RPMI7951 (cell line): ENCODE measurements at regions not wholly inside any gene's neighbourhood (a gene's known extent, or its start where the extent isn't known, plus 50 kb on each side); places are given as distances from the start of the nearest gene placed in this dataset.
"Not testable (repeated sequence)": the region's sequence is repeated elsewhere in the genome, so short reads cannot be mapped to it uniquely, and the experiment has no call there.

ENCODE experiments used
- DNase-seq: peaks from one replicate; pipeline ENCODE4 v3.0.0-alpha.2; 2012; ENCODE audit warnings: low read depth

GRCh38 chrX:155819966-155820491 lies 61.1 kb upstream of the VAMP7 start:
- DNase-seq: peak; percentile 78

DNA sequence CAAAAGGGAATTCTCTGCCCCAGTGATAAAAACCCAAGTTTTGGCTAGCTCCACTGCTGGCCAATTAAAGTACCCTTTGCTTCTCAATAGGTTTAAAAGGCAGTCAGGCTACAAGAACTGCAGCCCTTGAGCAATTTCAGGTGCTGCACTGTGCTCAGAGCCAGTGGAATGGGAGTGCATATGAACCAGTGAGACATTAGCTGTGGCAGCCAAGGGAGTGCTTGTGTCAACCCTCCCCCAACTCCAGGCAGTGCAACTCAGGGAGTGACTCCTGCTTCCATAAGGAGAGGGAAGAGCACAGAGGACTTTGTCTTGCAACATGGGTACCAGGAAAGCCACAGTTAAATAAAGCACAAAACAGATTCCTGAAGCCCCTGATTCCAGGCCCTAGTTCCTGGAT lies 61.6 kb upstream of the VAMP7 start:
- peak; percentile 1 for DNase-seq

DNA sequence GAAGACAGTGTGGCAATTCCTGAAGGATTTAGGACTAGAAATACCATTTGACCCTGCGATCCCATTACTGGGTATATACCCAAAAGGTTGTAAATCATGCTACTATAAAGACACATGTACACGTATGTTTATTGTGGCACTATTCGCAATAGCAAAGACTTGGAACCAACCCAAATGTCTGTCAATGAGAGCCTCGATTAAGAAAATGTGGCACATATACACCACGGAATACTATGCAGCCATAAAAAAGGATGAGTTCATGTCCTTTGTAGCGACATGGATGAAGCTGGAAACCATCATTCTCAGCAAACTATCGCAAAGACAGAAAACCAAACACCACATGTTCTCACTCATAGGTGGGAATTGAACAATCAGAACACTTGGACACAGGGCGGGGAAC lies 66.8 kb upstream of the VAMP7 start:
- DNase-seq: not testable (repeated sequence)

DNA sequence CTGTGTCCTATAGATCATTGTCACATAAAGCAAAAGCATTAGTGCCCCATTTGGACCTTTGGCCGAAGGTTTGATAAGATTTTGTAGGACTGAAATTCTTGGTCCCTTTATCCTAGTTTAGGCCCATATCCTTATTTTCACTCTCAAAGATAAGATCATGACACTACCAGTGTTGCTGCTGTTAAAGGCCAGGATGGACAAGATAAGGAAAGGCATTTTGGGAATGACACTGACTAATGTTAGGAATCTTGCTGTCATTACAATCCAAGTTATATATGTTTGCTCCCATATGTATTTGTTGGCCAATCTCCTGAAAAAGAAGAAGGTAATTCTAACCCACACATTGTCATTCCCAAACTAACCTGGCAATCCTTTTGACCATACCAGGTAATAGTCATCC lies 101.3 kb upstream of the VAMP7 start:
- no peak for DNase-seq

DNA sequence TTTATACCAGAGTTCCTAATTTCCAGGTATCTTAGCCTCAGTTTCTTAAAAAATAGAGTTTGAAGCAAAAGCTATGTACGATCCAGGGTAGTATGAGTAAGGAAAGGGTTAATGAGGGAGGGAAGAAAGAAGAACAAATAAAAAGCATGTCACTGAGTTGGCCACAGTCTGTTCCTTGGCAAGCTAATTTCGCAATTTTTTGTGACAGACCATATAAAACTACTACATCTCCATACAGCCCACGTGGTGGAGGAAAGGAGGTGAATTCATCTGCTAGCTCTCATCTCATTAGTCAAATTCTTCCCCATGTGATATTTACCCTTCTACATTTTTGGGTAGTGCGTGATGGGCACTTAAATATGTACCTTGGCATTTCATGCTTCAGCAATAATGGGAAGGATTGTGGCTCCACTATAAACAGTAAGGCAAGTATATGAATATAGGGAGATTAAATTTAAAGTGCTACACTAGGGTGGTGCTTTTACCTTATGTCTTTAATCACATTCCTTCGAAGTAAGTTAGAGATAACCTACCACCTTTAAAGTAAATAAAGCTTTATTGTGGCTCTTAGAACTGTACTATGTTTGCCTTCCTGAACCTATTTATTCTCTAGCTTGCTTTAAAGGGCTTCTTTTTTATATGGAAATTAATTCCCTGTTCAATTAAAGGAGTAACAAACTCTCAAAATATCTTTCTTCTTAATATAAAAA lies 102.1 kb upstream of the VAMP7 start:
- no peak for DNase-seq

DNA sequence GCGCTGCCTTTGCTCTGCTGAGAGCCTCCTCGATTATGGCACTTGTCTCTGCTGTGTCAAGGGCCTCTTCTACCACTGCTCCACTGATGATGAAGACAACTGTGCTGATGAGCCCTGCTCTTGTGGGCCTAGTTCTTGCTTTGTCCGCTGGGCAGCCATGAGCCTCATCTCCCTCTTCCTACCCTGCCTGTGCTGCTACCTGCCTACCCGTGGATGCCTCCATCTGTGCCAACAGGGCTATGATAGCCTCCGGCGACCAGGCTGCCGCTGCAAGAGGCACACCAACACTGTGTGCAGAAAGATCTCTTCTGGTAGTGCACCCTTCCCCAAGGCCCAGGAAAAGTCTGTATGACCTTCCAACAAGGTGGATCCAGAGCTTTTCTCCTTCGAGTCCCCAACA lies 106.8 kb upstream of the VAMP7 start:
- no peak for DNase-seq

DNA sequence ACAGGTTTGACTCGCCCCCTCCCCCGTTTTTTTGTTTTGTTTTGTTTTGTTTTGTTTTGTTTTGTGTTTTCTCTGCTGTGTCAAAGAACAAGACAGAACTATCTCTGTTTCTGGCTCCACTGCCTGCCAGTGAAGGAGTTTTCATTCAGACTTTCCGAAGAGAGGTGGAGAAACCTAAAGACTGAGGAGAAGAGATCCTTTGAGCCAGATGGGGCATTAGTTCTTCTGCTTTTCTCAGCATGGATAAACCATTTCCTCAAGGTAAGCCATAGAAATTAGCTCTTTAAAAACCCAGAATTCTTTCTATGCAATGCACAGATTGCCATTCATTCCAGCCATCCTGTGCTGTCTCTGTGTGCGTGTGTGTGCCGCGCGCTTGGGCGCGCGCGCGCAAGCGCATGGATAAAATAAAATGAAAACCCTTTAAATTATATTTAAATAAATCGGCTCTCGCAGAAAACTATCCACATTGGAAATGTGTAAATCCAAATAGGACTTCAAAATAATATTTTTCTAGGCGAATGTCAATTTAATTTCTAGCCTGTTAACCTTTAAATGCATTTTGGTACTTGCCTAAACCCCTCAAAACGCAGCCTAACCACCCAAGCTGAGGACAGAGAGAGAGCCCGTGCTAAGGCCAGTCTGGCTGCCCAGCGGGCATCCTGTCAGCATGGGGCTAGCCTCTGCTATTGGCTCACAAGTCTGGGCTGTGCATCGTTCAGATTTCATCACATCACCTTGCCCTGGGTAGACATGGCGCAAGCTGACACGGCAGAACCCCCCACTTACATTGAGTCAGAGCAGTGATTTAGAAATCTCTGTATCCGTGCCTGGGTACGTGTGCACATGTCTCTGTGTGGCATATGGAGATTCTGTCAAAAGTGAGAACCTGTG lies 113.0 kb upstream of the VAMP7 start:
- no peak for DNase-seq

DNA sequence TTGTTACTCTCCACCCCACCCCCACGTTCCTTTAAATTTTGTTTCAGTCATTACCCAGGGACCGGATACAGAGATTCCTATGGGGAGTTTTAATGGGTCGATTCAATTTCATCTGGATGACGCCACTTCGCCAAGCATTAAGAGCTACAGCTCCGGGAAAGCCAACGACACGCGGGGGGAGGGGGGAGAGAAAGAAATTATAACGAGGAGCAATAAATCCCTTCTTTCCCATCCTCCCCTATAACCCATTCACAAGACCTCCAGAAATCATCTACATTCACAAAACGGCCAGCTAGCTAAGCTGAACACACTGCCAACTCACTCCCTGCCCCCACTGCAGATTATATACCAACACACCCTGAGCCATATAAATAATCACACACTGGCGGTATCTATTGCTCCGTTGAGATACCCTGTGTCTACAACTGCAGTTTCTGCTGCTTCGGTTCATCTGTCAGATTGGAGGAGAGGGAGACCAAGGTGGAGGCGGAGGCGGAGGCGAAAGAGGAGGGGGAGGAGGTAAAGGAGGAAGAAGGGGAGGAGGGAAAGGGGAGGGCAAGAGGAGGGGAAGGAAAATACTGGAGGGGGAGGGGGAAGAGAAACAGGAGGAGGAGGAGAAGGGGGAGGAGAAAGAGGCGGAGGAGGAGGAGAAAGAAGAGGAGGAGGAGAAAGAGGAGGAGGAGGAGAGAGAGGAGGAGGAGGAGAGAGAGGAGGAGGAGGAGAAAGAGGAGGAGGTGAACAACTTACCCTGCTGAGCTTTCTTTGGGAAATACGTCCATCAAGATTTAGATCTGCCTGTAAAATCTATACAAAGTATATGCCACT lies 113.9 kb upstream of the VAMP7 start:
- DNase-seq: peak; percentile 90

DNA sequence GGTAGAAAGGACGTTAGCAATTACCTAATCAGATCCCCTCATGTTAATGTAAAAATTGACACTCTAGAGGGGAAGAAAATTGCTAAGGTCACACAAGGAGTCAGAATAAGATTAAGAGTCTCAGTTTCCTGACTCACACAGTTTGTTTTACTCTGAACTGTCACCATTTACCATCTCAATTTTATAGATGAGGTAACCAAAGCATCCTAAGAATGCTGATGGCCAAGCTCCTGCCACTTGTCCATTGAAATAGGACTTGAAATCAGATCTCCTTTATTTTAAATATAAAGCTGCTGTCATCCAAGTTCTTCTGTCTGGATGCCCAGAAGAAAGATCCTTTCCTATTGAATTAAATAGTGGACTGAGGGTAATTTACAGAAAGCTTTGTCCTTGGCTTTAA lies 114.8 kb upstream of the VAMP7 start:
- peak; percentile 2 for DNase-seq

DNA sequence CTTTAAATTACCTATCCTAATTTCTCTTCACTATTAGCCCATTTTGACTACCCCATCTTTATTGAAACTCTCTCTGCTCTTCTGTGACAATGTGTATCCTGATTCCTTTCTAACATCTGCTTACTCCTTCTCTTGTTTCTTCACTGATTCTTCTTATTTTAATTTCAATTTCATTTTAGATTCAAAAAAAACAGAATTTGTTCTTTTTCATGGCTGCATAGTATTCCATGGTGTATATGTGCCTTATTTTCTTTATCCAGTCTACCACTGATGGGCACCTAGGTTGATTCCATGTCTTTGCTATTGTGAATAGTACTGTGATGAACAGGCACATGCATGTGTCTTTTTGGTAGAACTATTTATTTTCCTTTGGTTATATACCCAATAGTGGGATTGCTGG lies 120.0 kb upstream of the VAMP7 start:
- DNase-seq: no peak

- no peak for DNase-seq
Measured at GRCh38 chrX:155757046-155757759, 123.9 kb upstream of the VAMP7 start.

GRCh38 chrX:155755706-155756337 lies 125.3 kb upstream of the VAMP7 start:
- DNase-seq: no peak

DNA sequence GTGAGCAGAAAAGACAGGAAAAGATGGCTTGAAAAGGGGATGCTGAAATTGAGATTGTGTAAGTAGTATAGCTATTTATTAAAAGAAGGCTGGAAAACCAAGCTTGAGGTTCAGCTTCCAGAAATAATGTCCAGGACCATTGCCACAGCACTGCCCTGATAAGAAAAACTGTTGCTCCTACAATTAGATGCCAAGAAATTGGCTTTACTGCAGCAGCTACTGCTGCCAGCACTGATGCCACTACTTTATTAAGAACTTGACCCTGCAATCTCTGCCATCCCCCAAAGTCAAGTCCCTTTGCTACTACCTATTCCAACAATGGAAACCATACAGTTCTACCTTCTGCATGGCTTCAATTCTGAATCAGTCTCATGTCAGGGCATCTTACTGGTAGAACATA lies 130.0 kb upstream of the VAMP7 start:
- no peak for DNase-seq

- peak; percentile 6 for DNase-seq
Measured at GRCh38 chrX:155747520-155747919, 133.6 kb upstream of the VAMP7 start.

- peak; percentile 55 for DNase-seq
Measured at GRCh38 chrX:155745792-155746191, 133.0 kb upstream of the TMLHE start.

GRCh38 chrX:155744534-155744933 lies 131.8 kb upstream of the TMLHE start:
- no peak for DNase-seq

- not testable (repeated sequence) for DNase-seq
Measured at GRCh38 chrX:155728335-155728734, 115.6 kb upstream of the TMLHE start.

DNA sequence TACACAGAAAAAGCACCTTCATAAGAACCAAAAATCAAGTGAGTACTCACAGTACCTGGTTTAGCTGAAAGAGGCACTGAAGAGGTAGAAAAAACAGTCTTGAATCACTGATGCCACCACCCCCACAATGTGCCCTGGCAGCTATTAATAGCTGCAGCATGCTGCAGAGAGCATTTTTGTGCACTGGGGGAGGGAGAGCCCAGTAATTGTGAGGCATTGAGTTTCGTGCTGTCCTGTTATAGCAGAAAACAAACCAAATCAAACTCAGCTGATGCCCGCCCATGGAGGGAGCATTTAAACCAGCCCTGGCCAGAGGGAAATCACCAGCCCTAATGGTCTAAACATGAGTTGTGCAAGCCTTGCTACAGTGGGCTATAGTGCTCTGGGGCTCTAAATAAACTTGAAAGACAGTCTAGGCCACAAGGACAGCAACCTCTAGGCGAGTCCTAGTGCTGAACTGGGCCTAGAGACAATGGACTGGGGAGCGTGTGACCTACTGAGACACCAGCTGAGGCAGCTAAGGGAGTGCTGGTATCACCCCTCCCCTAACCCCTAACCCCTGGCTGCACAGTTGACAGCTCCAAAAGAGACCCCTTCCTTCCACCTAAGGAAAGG lies 106.3 kb upstream of the TMLHE start:
- peak; percentile 31 for DNase-seq

DNA sequence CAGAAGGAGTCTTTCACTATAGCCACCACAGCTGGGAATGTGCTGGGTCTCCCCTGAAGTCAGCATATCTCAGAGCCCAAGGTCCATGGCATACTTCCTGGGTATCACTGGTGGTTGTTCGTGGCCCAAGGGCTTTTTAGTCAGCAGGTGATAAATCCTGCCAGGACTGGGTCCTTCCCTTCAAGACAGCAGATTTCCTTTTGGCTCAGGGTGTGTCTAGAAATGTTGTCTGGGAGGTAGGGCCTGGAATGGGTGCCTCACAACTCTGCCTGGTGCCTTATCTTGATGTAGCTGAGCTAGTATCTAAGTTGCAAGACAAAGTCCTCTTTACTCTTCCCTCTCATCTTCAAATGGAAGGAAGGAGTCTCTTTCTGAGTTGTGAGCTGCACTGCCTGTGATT lies 102.4 kb upstream of the TMLHE start:
- DNase-seq: peak; percentile 13

DNA sequence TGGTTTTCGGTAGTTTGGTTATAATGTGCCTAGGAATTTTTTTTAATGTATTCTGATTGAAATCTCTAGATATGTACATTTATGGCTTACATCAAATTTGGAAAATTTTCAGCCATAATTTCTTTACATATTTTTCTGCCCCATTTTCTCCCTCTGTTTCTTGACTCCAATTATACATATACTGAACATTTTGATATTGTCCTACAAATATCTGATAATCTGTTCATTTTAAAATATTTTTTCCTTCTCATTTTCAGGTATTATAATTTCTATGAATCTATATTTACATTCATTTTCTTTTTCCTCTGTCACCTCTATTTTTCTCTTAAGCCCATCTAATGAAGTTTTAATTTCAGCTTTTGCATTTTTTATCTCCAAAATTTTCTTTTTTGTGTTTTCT lies 82.7 kb upstream of the TMLHE start:
- DNase-seq: no peak
